GM23248 (cell line): ENCODE measurements at regions not wholly inside any gene's neighbourhood (a gene's known extent, or its start where the extent isn't known, plus 50 kb on each side); places are given as distances from the start of the nearest gene placed in this dataset.

Experiments
- EZH2 ChIP-seq: fragments of 200-600 bp; sonication (generic); IDR thresholded peaks from 2 replicates; pipeline ENCODE4 v1.6.1; 2018; ENCODE audit warnings: antibody characterized with exemption, mild to moderate bottlenecking; ENCODE audit not compliant: insufficient read depth, poor library complexity, severe bottlenecking
- EZH2phosphoT487 ChIP-seq: fragments of 200-600 bp; sonication (generic); IDR thresholded peaks from 2 replicates; pipeline ENCODE4 v1.6.1; 2018; ENCODE audit warnings: antibody characterized with exemption, moderate library complexity, mild to moderate bottlenecking, low read depth; ENCODE audit not compliant: insufficient read depth

GRCh38 chr11:86738568-86738967, 61.8 kb upstream of the PRSS23 start:
- TF ChIP-seq EZH2, result no peak
- TF ChIP-seq EZH2phosphoT487, result no peak
